GM18511 (cell line): ENCODE measurements at regions not wholly inside any gene's neighbourhood (a gene's known extent, or its start where the extent isn't known, plus 50 kb on each side); places are given as distances from the start of the nearest gene placed in this dataset.

ENCODE experiments used
- ATAC-seq: cut with Tn5 transposase; IDR thresholded peaks from one replicate; pipeline ENCODE4 v1.9.1; 2021; ENCODE audit warnings: mild to moderate bottlenecking, moderate library complexity; ENCODE audit not compliant: unreplicated experiment

GRCh38 chr1:75984781-75985180 lies 52.6 kb upstream of the ASB17 start:
- no peak for ATAC-seq

DNA sequence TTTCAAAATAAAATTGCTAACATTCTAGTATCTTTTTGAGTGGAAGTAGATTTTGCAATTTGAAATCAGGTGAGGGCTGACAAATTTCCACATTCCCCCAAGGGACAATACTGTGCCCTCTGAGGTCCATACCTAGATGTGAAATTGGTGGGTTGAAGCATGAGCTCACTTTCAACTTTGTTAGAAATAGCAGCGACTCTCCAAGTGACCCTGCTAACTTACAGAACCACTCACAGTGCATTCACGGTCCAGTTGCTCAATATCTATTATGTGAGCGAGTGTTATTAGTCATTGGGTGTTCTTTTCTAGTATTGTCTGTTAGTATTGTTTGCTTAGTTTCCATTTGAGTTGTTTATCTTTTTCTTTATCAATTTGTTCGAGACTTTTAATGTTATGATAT lies 53.6 kb upstream of the ASB17 start:
- peak; percentile 88 for ATAC-seq

DNA sequence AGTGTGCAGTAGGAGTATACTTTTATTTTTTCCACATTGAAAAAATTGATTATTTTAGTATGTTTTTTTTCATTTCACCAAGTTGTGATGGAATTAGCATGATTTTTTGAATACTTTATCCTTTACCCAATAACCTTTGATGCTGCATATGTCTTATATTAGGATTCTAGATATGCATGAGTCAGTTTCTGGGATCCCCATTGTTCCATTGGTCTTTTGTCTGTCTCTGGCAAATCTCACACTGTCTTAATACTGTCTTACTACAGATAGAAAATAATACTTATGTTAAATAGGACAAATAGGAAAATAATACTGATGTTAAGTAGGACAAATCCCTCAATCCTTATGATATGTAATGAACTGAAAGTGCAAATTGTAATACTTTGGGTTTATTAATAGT lies 54.3 kb upstream of the ASB17 start:
- ATAC-seq, result no peak

- ATAC-seq, result no peak
Measured at GRCh38 chr1:75989121-75989520, 56.9 kb upstream of the ASB17 start.

DNA sequence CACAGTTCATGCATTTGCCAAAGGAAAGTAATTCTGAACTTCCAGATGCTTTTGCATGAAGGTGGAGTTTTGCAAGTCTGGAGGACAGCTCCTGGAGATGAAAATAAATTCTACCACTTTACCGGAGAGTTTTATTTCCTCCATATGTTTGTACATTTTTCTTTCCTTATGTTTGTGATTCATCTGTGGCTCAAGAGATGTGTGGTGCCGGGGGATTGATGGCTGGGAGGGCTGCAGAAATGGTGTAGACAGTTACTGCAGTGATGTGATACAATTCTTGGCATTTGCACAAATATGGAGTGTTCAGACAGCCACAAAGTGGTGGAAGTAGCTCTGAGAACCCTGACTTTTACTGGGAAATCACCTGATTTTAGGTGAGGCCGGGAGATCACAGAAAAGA lies 58.5 kb upstream of the ASB17 start:
- ATAC-seq, result no peak

- peak; percentile 86 for ATAC-seq
Measured at GRCh38 chr1:75991497-75992114, 59.4 kb upstream of the ASB17 start.

DNA sequence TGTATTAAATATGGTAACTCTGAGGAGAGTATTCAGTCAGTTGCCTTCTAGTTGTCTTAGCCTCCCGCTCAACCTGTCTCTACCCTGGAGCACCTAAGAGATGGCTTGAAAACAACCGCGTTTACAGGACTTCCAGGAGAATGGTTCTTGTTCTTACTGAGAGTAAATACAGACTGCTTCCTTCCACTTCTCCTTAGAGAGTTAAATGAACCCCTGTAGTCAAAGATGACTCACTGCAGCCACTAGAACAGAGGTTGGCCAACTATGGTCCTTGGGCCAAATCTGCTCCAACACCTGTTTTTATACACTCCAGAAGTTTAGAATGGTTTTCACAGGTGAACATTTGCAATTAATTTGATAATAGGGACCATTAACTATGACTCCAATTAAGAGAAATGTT lies 60.1 kb upstream of the ASB17 start:
- no peak for ATAC-seq

- no peak for ATAC-seq
Measured at GRCh38 chr1:75993661-75994060, 61.5 kb upstream of the ASB17 start.

- no peak for ATAC-seq
Measured at GRCh38 chr1:75996196-75996595, 64.0 kb upstream of the ASB17 start.

- no peak for ATAC-seq
Measured at GRCh38 chr1:75999034-75999433, 66.8 kb upstream of the ASB17 start.

GRCh38 chr1:76003946-76004345 lies 70.6 kb upstream of the ST6GALNAC3 start:
- ATAC-seq, result no peak

DNA sequence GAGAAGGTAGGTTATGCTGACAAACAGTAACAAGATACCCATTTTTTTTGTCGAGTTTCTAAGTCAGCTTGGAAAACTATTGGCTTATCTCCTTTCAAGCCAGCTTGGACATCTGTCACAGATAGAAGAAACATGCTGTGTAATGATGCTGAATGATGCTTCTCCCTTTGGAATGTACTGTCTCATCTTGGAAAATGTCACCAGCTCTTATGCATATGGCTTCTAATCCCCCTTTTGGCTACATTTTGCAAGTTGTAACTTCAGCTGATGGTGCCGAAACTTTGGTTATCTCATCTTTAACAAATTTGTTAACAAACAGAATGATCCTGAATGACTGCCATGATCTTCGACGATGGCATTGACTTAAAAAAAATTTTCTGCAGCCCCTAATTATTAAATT lies 68.8 kb upstream of the ST6GALNAC3 start:
- ATAC-seq, result no peak

DNA sequence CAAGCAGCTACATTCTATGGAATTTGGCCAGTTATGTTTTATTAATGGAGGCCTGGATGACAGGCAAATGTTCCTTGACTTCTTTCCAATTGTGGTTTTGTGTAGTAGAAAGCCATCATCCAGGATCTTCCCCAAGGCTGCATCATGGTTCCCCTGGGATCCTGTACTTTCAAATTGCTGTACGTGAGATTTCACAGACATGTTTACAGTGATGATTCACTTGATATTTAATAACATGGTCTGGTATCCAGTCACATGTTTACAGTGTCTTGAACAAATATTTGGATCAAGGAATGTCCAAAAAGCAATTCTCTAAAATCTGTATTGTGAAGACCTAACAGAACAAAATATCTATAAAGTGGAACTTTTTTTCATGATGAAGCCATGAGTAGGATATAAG lies 68.3 kb upstream of the ST6GALNAC3 start:
- ATAC-seq, result no peak

DNA sequence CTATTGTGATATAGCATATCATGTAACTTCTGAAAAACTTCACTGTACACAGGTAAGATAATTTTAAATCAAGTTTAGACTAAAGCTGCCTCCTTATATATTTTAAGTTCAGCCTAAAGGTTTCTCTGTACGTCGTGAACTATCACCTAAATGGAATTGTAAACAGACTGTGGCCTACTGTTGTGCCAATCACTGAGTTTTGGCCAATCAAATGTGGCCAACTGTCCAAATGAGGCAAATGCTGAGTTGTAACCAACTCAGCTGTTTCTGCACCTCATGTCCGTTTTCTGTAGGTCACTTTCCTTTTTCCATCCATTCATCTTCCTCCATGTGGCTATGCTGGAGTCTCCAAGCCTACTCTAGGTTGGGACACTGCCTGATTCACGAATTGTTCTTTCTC lies 63.7 kb upstream of the ST6GALNAC3 start:
- ATAC-seq, result no peak

- ATAC-seq, result no peak
Measured at GRCh38 chr1:76012341-76013205, 62.0 kb upstream of the ST6GALNAC3 start.

DNA sequence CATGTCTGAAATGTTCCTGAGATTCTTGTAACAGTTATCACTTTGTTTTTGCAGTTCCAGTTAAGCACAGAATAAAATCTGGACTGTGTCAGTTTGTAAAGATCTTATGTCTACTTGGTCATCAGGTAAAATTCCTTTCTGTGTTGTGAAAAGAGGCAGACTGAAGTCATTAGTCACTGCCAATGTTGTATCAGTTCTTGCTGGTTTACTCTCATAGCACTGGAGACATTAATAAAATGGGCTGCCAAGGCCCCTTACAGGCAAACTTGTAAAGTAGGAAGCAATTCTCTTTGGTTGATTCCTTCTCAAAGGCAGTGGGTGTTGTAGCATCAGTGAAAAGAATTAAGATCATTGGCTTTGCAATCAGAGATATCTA lies 61.4 kb upstream of the ST6GALNAC3 start:
- ATAC-seq, result no peak

GRCh38 chr1:76015478-76016103 lies 59.0 kb upstream of the ST6GALNAC3 start:
- ATAC-seq, result no peak

DNA sequence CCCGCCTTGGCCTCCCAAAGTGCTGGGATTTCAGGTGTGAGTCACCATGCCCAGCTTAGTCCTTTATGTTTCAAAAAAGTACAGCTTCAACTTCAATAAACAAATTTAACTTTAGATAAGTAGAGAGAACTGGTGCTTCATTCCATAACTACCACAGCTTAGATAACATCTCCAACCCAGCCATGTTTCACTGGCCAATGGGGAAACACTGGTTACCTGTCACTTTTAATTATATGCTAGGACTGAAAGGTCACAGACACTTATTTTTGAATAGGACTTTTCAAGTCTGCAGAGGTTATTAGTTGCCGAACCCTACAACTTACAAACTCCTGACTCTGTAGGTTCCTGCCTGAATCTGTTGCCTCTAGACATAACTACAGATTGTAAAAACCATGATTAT lies 56.5 kb upstream of the ST6GALNAC3 start:
- ATAC-seq, result no peak

GRCh38 chr1:76021846-76022245 lies 52.7 kb upstream of the ST6GALNAC3 start:
- ATAC-seq, result no peak

DNA sequence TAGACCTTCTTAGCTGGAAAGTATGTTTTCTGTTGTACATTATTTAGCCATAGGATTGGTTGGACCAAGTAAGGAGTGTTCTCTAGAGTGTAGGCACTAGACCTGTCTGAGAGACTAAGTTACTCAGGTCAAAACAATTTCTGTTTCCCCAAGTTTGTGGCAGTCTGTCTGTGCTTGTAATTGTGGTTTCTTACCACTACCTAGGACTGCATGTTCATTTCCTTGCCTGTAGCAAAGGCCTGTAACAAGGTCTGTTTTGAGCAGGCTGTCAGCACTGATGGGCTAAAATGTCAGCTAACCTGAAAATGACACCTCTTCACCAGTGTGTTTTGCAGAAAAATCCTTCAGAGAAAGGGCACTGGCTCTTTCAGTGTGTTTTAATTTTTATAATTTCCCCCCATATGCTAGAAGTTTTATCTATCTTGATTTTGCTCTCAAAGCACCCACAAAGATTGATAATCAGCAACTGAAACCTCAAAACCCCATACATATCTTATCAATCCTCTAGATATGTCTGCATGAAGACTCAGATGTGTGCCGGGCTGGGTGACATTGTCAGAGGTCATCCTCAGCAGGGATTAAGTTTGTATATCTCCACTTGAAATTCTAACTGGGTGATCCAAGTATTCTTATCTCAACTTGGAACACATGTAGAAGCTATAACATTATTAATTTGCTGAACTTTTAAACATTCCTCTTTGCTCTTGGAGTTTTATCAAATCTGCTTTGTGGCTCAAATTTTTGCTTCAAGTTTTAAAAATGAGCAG lies 50.7 kb upstream of the ST6GALNAC3 start:
- no peak for ATAC-seq
